ENCODE measurements at regions not wholly inside any gene's neighbourhood (a gene's known extent, or its start where the extent isn't known, plus 50 kb on each side); places are given as distances from the start of the nearest gene placed in this dataset.
"Not testable (repeated sequence)": the region's sequence is repeated elsewhere in the genome, so short reads cannot be mapped to it uniquely, and the experiment has no call there.

- FAIRE-seq, result no peak
Observed at GRCh38 chr4:181121733-181122132, 1121.5 kb upstream of the TENM3 start.

DNA sequence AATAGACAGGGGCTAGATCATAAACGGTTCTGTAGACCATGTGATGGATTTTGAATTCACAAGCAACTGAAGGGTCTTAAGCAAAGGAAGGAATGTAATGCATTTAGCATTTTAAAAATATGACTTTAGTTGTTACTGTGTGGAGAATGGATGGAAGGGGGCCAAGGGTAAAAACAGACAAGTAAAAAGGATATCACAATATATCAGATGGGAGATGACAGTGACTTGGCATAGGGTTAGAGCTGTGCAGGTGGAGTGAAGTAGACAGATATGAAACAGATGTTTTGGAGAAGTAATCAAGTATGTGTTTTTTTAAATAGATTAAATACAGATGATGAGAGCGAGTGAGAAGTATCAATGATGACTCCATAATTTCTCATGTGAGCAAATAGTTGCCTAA is 1116.0 kb upstream of the TENM3 start:
- no peak for FAIRE-seq

DNA sequence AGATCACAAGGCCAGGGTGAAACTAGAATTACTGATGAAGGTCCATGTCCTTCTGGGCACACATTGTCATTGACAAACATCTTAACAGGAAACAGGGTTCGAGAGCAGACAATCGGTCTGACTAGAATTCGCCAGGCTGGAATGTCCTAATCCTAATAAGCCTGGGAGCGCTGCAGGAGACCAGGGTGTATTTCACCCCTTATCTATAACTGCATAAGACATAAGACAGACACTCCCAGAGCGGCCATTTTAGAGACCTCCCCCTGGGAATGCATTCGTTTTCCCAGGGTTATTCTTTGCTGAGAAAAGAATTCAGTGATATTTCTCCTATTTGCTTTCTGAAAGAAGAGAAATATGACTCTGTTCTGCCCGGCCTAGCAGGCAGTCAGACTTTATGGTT is 1112.9 kb upstream of the TENM3 start:
- FAIRE-seq, result not testable (repeated sequence)

DNA sequence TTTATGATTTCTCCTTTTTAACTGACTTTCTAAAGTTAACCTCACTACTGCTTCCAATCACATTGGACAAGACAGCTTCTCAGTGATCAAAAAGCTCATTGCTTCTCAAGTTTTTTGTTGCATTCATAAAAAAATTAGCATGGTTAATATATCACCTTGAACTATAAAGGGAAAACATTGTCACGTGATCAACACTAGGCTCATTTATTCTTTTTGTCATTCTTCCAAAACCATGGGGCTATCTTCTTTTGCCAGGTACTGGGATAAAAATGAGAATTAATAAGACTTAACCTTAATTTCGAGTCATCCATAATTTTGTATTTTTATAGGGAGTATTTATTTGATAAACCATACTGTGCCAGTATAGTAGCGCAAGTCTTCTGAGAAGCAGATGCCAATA is 1105.9 kb upstream of the TENM3 start:
- FAIRE-seq, result no peak

DNA sequence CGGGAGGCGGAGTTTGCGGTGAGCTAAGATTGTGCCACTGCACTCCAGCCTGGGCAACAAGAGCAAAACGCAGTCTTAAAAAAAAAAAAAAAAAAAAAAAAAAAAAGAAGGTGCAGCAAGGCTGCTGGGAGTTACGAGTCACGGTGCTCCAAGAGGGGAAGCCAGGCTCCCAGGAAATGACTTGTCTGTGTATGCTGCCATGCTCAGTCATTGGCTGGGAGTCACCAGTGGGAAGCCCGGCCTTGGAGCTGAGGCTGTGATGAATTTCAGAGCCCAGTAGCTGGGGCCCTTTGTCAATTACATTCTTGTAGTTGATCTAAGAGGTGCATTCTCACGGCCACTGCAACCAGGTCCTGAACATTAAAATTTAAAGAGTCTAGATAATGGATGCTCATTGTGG is 1105.1 kb upstream of the TENM3 start:
- no peak for FAIRE-seq

DNA sequence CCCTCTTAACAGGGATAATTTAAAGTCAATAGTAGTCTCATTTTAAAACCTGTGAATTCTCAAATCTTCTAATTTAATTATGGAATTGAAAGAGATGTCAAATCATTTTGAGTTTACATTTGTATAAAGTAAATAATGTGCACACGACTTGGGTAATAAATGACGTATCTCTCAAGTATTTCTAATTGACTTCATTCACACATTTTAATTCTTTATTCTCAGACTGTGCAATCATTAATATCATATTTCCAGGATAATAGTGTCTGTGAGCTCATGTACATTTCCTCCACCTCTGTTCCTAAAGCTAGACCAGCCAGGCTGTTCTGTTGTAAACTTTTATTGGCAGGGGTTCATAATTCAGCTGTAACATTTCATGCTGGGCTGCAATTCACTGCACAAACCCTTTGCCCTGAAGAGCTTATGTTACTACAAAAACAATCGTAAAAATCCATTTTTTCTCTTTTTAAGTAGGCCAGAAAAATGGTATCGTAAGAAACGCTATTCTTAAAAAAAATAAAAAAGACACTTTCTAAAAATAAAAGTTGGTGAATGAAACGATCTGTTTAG is 1103.1 kb upstream of the TENM3 start:
- FAIRE-seq, result no peak

- FAIRE-seq, result peak; percentile 93
Observed at GRCh38 chr4:181143250-181143854, 1099.8 kb upstream of the TENM3 start.

DNA sequence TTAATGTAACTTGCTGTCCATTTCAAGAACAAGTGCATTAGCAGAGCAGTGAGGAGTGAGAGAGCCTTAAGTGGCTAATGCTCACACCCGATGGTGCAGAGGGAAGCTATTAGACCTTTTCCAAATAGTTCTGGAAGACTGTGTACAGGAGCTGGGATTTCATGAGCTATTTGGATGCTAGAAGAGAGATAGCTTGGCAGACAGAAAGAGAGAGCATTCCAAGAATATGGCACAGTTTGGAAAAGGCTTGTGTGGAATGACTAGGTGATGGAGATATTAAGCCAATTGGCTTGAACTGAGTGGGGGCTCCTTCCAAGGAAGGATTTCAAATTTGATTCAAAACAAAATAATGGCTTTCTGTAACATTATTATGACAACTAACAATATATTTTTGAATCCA is 1097.2 kb upstream of the TENM3 start:
- FAIRE-seq, result no peak

GRCh38 chr4:181147416-181147951 is 1095.7 kb upstream of the TENM3 start:
- FAIRE-seq, result no peak

- no peak for FAIRE-seq
Observed at GRCh38 chr4:181148470-181148869, 1094.7 kb upstream of the TENM3 start.

DNA sequence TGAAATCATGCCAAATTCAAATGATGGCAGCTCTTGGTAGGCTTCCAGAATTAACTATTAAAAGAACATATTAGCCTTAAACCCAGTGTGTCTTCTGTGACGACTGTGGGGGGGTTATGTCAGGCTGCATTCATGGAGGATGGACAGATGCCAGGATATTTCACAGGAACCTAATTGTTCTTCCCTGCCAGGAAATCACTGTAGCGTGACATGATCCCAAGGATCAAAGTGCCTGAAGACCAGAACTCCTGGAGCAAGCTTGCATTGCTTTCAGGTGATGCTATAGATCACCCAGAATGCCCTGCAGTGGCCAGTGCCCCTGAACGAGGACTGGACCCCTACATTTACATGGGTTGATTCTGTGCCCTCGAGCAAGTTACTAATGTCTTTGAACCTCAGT is 1093.0 kb upstream of the TENM3 start:
- FAIRE-seq, result no peak

- no peak for FAIRE-seq
Observed at GRCh38 chr4:181151856-181152255, 1091.3 kb upstream of the TENM3 start.

DNA sequence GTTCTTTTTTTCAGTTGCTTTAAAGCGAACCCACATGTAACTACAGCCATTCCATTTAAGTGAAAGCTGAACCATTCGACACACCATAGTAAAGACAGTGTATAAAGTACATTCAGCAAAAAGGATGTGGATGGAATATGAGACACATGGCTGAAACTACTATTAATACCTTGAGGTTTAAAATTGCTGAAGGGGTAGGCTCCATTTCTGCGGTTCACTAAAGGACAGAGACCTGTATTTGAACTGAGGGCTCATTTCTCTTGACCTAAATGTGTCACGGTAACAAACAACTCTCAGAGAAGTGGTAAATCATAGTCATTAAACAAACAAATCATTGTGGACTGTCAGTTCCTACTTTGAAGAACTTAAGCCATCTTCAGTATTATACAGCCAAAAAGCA is 1085.6 kb upstream of the TENM3 start:
- no peak for FAIRE-seq

DNA sequence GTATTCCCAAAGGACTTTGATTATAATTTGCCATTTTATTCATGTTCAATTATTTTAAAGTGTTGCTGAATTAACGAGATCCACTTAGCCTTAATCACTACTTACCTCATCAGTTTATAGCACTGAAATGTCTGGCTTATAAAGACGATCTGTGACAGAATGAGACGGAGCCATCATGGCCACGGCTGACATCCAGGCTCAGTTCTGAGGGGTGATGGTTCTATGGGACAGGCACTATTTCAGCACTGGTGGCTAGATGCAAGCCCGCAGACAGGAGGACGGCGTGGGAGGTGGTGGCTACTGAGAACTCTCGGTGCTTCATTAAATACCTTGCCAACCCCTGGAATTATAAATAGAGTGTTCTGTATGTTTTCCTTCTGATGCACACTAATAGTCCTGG is 1084.2 kb upstream of the TENM3 start:
- no peak for FAIRE-seq

DNA sequence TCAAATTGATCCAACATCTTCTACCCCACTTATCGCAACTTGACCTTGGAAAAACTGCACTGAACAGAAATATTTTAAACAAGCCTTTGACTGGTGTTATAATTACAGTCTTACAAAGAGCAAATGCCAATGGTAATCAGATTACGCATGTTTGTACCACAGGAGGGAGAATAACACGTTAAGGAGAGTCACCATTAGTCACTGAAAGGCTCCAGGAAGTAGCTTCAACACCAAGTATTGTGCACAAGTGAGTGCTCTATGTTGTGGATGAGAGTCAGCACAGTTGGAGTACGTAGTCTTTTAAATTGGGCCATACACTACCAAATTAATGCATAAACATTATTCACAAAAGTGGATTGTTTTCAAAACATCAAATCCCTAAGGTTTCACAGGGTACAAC is 1081.5 kb upstream of the TENM3 start:
- FAIRE-seq, result no peak

GRCh38 chr4:181162266-181162665 is 1080.9 kb upstream of the TENM3 start:
- no peak for FAIRE-seq

GRCh38 chr4:181162676-181163075 is 1080.5 kb upstream of the TENM3 start:
- no peak for FAIRE-seq

- no peak for FAIRE-seq
Observed at GRCh38 chr4:181166742-181167399, 1076.3 kb upstream of the TENM3 start.

DNA sequence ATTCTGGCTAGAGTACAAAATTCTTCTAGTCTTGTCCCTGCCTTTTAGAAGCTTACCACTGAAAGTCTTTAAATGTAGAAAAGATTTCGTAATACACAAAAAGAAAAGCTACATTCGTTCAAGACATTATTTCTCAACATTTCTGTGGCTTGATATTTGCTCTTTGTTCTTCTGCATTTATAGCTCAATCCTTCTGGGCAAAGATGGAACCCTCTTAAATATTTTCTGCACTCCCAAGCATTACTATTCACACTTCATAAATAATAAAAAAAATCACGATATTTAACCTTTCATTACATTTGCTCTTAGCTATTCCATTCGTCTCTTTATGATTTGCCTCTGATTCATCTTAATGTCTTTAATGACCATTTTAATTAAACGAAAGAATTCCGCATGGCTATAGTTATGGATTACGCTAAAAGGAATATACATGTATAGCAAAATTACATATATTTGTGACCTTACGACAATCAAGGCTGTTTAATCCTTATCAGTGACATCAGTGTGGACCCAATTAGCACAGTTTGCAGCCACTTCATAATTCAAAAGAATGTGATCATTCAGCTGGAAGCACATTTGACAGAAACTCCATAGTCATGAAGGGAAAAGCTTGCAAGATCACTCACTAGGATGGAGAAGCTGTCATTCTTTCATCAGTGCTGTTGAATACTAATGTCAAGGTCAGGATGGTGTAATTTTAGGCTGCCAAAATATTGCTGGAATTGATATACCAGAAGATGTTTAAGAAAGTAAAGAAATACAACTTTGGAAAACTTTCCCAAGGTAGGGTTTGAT is 1075.0 kb upstream of the TENM3 start:
- FAIRE-seq, result no peak

DNA sequence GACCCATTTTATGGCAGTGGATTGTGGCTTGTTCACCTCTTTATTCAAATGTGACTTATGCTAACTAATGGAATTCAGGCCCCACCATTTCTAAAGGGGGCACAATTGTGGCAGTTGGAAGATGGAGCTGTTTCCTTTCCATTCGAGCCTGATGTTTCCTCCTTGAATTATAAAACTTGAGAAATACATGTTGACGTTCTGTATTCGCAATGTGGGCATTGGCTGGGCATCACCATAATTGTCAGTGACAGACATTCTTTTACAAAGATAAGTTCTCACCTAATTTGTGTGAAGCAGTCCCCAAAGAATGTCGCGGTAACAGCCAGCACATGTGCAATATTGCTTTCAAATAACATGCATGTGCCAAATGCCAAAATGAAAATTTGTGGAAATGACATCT is 1070.2 kb upstream of the TENM3 start:
- FAIRE-seq, result no peak

- no peak for FAIRE-seq
Observed at GRCh38 chr4:181176306-181176705, 1066.9 kb upstream of the TENM3 start.

- FAIRE-seq, result no peak
Observed at GRCh38 chr4:181181331-181181730, 1061.9 kb upstream of the TENM3 start.

- FAIRE-seq, result no peak
Observed at GRCh38 chr4:181189751-181190150, 1053.5 kb upstream of the TENM3 start.
